Fibroblast of skin of right quadriceps (primary cell): ENCODE measurements at regions not wholly inside any gene's neighbourhood (a gene's known extent, or its start where the extent isn't known, plus 50 kb on each side); places are given as distances from the start of the nearest gene placed in this dataset.
A peak's percentile ranks its signal among the peaks of the same experiment; 100 is the strongest.
"Not testable (repeated sequence)": the region's sequence is repeated elsewhere in the genome, so short reads cannot be mapped to it uniquely, and the experiment has no call there.

ENCODE experiments used
- DNase-seq: peaks from one replicate; pipeline ENCODE4 v3.0.0-alpha.2; 2013

DNA sequence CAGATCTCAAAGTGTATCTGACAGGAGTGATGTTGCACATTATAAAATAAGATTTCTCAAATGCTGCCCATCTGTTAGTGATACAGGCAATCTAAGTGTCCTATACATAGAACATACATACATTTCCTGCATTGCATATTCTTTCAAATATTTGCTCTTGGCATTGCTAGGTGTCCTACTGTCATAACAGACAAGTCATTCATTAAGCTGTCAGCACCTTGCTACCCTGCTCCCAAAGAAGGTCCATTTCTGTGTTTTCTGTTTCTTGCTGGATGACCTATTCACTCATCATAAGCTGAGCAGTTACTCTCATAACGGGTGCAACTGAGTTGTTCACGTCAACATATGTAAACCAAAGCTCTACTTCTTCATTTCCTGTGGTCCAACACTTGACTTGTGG, 719.0 kb downstream of the KCNJ2 start:
- DNase-seq: no peak

DNA sequence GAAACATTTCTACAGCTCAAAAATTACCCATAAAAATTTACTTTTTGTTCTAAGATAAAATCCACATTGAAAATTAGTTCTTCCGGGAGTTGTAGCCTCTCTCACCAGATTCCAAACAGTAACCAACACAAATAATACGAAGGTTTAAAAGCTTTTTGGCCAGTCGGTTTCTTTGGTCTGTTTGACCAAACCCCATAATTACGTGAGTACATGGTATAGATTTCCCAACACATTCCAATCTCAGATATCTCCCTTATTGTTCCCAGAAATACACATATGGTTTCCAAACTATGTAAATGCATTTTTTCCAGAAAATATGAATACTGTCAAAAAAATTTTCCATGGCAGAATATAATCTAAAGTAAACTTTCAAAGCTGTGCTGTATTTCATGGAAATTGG, 722.0 kb downstream of the KCNJ2 start:
- peak; percentile 39 for DNase-seq

DNA sequence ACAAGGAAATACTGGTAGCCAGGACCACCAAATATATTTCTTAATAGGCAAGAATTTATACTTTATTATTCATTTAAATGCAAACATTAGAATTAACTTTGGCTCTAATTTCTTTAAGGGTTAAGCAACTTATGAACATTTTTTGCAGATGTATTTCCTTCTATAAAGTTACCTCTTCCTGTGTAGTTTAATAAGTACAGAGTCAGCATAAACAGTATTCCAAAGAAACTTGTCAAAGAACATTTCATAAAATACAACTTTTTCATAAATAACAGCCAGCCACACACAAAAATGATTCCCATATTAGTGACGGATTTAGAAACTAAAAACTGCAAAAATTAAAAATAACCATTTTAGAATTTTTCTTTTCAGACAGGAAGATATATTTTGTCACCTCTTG, 723.2 kb downstream of the KCNJ2 start:
- no peak for DNase-seq

DNA sequence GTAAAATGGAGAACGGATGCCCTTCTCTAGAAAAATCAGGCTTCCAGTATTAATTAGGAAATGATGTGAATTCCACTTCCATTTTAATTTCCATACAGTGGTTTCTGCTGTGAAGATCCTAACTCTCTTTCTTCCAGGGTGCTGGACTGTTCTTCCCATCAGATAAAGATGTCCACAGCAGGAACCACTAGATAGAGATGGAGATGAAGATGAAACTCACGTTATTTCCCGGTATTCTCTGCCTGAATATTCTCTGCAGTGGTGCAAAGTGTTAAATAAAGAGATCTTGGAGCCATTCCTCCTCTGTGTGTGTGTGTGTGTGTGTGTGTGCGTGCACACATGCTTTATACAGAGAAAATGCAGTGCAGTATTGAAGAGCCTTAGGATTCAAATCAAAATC, 727.5 kb downstream of the KCNJ2 start:
- DNase-seq: no peak

DNA sequence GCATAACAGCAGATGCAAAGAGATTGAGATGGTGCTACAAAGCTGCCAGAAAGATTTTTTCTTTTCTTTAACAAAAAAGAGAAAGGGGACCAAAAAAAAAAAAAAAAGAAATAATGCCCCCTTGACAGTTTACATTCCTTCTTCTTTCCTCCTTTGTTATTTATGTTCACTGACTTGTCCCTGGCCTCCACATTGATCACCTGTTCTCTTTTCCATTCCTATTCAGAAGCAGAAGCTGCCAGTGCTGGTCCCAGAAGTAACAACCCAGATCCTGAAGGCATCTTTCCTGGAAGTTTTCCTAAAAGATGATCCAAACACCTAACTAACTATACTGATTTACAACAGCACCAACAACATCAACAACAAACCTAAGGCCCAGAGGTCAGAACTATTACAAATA, 728.1 kb downstream of the KCNJ2 start:
- no peak for DNase-seq

DNA sequence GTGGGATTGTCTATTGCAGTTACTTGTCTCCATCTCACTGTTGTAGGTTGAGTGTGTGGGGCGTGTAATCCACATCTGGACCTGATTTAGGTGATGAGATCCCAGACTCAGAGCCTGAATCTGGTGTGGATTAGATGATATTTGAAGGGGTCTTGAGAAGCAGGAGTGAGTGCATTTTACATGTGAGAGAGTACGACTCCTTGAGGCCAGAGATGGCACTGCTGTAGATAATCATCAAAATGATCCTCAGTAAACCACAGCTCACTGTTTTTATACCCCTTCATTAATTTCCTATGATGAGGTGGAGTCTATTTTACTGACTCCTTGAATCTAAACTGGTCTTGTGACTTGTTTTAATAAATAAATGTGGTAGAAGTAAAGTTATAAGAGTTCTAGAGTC, 732.5 kb downstream of the KCNJ2 start:
- no peak for DNase-seq

DNA sequence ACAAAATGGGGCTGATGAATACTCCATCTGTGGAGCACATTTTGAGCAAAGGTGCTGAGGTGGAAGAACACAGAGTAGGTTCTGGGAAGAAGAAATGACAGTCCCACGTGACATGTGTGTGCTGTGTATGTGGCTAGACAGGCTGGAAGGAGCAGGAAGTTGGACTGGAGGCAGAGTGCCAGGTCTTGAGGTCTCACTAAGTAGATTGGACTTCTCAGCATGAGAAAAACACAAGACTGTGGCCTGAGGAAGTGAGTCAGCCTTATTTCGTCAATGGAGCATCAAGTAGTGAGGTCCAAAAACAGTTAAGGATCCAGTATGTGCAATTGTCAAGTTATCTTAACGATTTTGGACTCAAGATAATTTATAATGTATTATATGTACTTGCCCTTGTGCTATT, 736.5 kb downstream of the KCNJ2 start:
- DNase-seq: peak; percentile 90

DNA sequence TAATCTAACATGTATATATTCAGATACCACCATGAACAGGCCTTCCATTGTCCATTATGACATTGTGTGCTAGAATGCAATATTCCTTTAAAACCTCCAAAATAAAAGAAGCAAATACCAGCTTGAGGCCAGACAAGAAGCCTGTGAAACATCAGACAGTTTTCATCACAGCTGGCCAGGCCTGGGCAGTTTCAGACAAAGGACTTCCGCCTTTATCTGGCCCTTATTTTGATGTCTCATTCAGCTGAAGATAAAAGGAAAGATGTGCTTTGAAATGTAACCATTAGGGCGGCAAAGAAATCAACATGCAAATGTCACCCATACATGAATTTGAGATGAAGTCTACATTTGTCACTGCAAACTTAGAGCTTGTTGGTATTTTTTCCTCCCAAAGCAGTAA, 737.5 kb downstream of the KCNJ2 start:
- no peak for DNase-seq

DNA sequence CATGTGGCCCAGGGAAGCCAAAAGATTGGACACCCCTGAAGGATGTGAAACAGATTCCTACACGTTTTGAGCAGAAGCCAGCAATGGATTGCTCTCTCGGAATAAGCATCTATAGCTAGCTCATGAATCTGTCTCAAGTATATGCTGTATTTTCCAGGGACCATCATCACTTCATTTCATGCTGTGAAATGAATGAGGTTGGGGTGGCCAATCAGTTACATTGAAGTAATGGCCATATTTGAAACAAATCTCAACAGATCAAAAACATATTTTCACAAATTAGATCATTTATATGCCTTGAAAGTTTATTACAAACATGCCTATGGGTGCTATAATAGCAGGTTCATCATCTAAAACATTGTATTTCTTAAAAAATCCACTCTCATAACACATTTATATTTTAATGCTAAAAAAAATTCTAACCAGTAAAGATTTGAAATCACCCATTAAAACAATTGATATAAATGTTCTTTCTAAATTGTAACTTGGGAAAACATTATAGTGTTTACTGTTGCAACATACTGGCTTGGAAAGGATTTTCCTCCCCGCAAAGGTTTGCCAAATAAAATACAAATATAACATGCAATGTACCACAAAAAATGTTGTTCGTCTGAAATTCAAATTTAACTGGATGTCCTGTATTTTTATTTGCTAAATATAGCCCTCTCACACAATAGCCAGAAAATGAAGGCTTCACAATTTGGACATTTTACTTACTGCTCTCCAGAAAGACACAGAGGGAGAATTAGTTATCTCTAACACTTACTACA, 743.6 kb downstream of the KCNJ2 start:
- DNase-seq: peak; percentile 8

DNA sequence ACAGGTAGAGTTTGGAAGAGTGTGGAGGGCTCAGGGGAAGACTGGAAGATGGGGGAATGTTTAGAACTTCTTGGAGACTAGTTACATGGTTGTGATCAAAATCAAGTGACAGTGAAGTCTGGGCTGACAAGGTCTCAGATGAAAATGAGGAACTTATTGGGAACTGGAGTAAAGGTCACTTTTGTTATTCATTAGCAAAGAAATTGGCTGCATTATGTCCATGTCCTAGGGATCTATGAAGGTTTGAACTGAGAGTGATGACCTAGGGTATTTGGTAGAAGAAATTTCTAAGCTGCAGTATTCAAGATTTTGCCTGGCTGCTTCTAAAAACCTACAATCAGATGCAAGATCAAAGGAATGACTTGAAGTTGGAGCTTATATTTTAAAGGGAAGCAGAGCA, 747.1 kb downstream of the KCNJ2 start:
- no peak for DNase-seq

DNA sequence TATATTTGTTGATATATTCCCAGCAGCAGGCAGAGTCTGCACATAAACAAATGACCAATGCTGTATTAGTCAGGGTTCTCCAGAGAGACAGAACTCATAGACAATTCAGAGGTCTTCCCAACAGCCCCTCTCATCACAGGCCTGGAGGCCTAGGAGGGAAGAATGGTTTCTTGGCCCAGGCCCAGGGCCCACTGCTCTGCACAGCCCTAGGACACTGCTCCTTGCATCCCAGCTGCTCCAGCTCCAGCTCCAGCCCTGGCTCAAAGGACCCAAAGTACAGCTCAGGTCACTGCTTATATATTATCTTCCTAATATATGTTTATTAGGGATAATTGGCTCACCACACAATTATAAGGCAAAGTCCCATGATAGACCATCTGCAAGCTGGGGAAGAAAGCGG, 749.9 kb downstream of the KCNJ2 start:
- no peak for DNase-seq

DNA sequence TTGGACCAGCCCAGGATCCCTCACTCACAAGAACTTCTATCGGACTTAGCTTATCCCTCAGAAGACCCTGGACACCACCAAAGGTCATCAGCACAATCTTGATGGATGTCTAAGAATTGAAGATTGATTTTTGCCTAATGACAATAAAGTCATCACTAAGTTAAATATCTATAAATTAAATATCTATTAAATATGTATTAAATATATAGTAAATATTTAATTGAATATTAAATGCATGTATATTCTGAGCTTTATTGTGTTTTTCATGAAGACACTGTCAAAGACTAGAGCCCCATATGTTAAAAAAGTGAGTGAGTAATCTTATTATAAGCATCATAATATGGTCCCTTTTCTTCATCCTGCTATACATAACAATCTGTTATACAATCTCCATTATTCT, 751.1 kb downstream of the KCNJ2 start:
- no peak for DNase-seq

DNA sequence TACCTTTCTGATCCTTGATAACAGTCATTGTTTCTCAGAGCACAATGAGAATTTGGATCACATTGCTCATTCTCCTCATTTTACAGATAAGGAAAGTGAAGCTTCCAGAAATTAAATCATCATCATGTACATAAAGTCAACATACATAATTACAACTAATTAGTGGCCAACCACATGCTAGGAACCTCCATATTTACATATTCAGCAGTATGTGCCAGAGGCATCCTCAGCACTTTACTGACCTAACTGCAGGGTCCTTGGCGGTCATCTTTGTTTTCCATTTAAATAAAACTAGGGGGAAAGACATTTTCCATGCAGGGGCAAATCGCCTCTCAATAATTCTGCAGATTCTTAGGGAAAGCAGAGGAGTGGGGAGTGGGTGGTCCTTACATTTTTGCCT, 752.9 kb downstream of the KCNJ2 start:
- DNase-seq: no peak

DNA sequence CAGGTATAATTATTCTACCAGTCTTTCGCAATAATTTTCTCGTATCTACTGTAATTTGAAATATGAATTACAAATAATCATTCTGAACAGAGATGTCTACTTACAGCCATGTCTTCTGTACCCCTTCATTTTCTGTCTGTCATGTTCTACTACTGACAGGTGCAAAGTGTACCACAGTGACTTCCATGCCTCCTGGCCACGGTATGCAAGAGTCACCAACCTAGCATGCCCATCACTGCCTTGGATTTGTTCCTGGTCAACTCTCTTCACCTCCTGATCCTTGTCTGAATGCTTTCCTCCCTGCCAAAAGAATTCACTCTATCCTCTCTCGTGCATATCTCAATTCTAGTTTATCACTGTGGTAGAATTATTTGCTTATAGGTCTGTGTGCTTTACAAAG, 755.4 kb downstream of the KCNJ2 start:
- no peak for DNase-seq

DNA sequence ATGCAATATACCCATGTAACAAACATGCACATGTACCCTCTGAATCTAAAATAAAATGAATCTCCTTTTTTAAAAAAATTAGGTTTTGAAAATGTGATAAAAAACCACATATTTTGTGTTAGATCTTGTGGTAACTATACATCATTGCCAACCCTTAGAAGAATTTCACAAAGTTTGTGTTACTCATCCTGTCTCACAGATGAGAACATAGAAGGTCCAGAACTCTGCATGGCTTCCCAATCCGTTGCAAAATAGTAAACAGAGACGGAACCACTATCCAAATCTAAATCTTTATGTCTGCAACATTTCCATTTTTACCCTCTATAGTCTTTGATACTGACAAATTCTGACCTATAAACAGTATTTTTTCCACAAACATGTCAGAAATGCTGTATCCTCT, 759.9 kb downstream of the KCNJ2 start:
- no peak for DNase-seq

DNA sequence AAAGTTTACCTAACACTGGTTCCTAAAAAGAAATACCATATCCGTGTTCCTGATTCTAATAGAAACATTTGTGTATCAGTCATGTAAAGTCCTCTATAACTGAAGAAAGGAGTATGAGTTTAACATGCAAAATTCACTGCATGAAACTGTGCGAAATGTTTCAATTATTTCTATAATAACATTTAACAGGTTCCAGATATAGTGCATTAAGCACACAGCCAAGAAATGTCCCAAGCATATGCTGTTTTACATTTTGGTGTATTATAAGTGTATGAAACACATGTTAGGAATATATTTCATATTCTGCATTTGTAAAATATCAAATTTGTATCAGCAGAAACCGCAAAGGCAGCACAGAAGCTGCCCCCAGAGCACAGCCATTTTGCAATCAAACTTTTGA, 764.9 kb downstream of the KCNJ2 start:
- no peak for DNase-seq

DNA sequence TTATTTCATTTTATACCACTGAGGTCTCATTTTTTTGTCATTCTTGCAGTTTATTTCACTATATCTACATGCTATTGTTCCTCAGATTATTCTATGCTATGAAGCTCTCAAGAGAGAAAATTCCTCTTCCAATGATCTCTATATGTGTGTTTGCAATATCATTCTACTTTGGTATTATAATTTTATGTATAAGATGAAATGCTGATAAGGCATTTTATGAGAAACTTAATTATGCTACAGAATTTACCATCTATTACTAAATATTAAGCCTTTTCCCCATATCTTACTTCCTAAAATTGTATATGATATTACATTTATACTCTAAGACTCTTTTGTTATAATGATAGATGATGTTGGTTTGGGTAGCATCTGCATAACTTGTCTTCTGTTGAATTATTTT, 765.5 kb downstream of the KCNJ2 start:
- no peak for DNase-seq

DNA sequence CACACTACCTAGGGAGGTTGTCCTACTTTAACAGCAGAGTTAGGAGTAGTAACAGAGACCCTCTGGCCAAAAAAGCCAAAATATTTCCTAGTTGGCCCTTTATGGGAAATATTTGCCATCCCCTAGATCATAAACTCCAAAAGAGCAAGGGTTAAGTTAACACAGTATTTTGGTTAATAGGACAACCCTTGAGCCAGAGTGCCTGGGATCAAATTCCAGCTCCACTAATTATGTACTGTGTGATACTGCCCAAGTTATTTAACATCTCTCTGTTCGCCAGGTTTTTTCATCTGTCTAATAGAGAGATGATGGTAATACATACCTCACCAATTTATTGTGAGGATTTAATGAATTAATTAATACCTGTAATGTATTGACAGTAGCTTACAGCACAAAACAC, 767.4 kb downstream of the KCNJ2 start:
- no peak for DNase-seq

DNA sequence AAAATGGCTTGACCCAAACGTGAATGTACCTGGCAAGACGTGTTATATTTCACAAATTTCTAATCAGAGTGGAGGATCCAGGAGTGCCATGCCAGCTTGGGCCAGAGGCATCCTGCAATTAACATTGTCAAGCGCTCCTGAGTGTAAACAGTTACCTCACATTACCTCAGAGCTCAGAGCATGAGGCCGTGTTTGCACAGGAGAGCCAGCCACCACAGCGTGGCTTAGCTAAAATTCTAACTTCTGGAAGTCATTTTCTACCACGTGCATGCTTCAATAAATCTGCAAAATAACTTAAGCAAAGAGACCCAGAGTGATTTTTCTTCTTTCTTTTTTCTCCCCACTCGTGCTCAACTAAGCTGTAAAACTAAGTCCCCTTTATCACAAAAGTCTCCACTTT, 769.0 kb downstream of the KCNJ2 start:
- DNase-seq: no peak

DNA sequence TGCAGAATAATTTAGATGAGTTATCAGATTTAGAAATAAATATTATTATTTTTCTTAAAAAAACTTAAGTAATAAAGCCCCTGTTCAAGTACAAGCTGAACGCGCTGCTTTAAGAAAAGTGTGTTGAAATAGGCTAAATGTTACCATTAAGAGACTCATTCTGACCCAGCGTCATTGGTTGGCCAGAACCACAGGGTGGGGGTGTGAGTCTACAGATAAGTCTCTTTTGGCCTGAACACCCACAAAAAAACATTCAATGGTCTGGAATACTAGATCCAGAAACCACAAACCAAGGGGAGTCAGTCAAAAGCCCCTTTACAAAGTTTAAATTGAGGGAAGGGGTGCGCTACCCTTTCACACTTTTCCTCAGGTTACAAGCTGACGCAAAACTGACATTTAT, 776.1 kb downstream of the KCNJ2 start:
- DNase-seq: no peak

DNA sequence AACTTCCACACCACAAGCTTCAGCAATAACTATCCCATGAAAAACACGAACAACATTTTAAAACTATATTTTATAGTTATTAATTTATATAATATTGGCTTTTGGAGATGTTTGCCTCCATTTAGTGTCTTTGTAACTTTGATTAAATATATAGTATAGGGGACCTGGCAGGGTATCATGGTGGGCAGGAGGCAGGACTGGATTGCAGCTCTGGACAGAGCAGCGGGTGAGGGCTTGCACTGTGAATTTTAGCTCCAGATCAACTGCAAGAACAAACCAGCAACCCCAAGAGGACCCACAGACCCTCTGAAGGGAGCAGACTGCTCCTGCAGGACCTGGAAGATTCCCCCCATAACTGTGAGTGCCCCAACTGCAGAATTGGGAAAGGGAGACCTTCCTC, 777.9 kb downstream of the KCNJ2 start:
- DNase-seq: no peak

DNA sequence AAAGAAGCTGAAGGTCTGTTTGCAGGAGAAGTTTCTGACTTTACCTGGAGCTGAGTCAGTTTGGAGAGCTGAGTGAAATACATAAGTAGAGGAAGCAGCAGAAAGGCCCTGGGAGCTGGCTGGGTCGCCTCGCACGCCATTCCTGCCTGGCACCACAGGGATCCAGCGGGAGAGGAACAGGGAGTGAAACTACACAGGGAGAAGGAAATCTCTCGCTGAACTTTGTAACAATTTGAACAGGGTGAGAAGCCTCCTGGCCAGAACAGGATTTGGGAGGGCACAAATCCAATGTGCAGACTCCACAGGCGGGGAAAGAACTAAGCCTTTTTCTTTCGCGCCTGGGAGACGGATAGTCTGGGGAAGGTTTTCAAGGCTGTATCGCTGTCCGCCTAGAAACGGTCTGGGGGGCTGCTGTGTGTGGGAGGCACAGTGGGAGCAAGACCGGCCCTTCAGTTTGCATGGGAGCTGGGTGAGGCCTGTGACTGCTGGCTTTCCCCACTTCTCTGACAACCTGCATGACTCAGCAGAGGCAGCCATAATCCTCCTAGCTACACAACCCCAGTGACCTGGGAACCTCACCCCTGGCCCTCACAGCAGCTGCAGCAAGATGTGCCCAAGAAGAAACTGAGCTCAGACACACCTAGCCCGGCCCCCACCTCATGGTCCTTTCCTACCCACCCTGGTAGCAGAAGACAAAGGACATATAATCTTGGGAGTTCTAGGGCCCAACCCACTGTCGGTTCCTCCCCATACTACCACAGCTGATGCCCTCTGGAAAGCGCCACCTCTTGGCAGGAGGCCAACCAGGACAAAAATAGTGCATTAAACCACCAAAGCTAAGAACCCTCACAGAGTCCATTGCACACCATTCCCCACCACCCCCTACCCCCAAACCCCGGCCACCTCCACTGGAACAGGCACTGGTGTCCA, 778.6 kb downstream of the KCNJ2 start:
- DNase-seq: no peak

DNA sequence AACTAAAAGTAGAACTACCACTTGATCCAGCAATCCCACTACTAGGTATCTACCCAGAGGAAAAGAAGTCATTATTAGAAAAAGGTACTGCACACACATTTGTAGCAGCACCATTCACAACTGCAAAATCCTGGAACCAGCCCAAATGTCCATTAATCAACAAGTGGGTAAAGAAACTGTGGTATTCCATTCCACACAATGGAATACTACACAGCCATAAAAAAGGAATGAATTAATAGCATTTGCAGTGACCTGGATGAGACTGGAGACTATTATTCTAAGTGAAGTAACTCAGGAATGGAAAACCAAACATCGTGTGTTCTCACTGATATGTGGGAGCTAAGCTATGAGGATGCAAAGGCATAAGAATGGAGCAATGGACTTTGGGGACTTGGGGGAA, 783.8 kb downstream of the KCNJ2 start:
- DNase-seq: not testable (repeated sequence)

DNA sequence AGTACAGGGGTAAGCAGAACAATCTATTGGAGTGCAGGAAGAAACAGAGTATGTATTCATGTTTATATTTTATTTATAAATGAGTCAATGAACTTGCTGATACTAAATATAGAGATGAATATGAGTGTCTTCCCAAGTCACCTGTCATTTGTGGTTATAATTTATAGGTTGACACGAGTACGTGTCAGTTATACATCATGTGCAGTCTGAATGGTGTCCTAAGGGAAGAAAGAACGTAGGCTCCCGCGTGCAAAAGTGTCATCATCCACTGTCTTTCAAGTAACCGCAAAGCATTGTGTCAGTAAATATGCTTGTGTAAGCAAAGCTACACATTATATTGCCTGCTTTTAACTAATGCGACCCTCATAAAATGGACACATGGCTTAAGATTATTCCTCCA, 786.1 kb downstream of the KCNJ2 start:
- DNase-seq: no peak
